H1 (cell line): ENCODE measurements at regions not wholly inside any gene's neighbourhood (a gene's known extent, or its start where the extent isn't known, plus 50 kb on each side); places are given as distances from the start of the nearest gene placed in this dataset.

ENCODE experiments used
- CTCF ChIA-PET: fragments of 300-600 bp; sonication (Branson Sonifier 250); formaldehyde crosslinking; loops from one replicate; lab custom pipeline; 2021; ENCODE audit not compliant: partially characterized antibody; lab: Charles Lee
- POLR2A ChIA-PET: fragments of 300-600 bp; sonication (Branson Sonifier 250); formaldehyde crosslinking; loops from one replicate; lab custom pipeline; 2021; ENCODE audit warnings: inconsistent platforms; ENCODE audit not compliant: partially characterized antibody; lab: Charles Lee
- DNase-seq, 2 experiments: peaks; one replicate each; pipeline versions ENCODE4 v3.0.0 to v3.0.0-alpha.2; 2010 to 2022; ENCODE audit warnings: low spot score in 2 of 2, low read depth in 1 of 2, mixed read lengths in 1 of 2
- FAIRE-seq: peaks from 2 replicates; lab custom pipeline; 2011; peaks lifted over from hg19 to GRCh38; lab: Jason Lieb, UNC
- H2AFZ ChIP-seq: 2 replicates; pipeline ENCODE4 v1.8.1; 2012; ENCODE audit warnings: low read length, inconsistent platforms
- H2AK5ac ChIP-seq: 2 replicates; pipeline ENCODE4 v1.6.1; 2013; ENCODE audit warnings: low read depth, low read length
- H2BK120ac ChIP-seq: replicated peaks from 2 replicates; pipeline ENCODE3; 2013; ENCODE audit warnings: low read depth, low read length, inconsistent platforms
- H2BK12ac ChIP-seq: 2 replicates; pipeline ENCODE4 v1.6.1; 2013; ENCODE audit warnings: low read depth, low read length
- H2BK15ac ChIP-seq: 2 replicates; pipeline ENCODE4 v1.6.1; 2013; ENCODE audit warnings: low read length
- H2BK20ac ChIP-seq: 2 replicates; pipeline ENCODE4 v1.6.1; 2013; ENCODE audit warnings: low read length
- H2BK5ac ChIP-seq: 2 replicates; pipeline ENCODE4 v1.6.1; 2013; ENCODE audit warnings: low read depth, low read length
- H3K14ac ChIP-seq: 2 replicates; pipeline ENCODE4 v1.6.1; 2013; ENCODE audit warnings: inconsistent platforms; ENCODE audit not compliant: insufficient read length
- H3K18ac ChIP-seq: 2 replicates; pipeline ENCODE4 v1.6.1; 2013; ENCODE audit warnings: low read length; ENCODE audit errors: extremely low read depth
- H3K23ac ChIP-seq: 2 replicates; pipeline ENCODE4 v1.6.1; 2013; ENCODE audit warnings: inconsistent platforms; ENCODE audit not compliant: insufficient read length
- H3K23me2 ChIP-seq: 2 replicates; pipeline ENCODE4 v1.6.1; 2013; ENCODE audit warnings: low read depth, low read length
- H3K27ac ChIP-seq: 2 replicates; pipeline ENCODE4 v1.6.1; 2011; ENCODE audit warnings: low read depth, low read length, inconsistent platforms
- H3K27me3 ChIP-seq, 4 experiments: replicated peaks in 1 of 4; 1 replicate in 1 of 4; 2 replicates in 3 of 4; pipeline versions ENCODE4 v1.6.1 to v1.8.1; 2011 to 2013; ENCODE audit warnings: low read length in 3 of 4, mild to moderate bottlenecking in 3 of 4, inconsistent platforms in 2 of 4, mixed read lengths in 2 of 4, moderate library complexity in 1 of 4; ENCODE audit not compliant: control insufficient read depth in 3 of 4, insufficient read depth in 3 of 4; ENCODE audit errors: extremely low read depth in 1 of 4
- H3K36me3 ChIP-seq, 4 experiments: 2 replicates each; pipeline versions ENCODE4 v1.6.1 to v1.8.1; 2011 to 2013; ENCODE audit warnings: mild to moderate bottlenecking in 4 of 4, low read length in 3 of 4, moderate library complexity in 2 of 4, control low read depth in 1 of 4, inconsistent platforms in 1 of 4; ENCODE audit not compliant: insufficient read depth in 4 of 4, control insufficient read depth in 2 of 4
- H3K4ac ChIP-seq: replicated peaks from 2 replicates; pipeline ENCODE3; 2013; ENCODE audit warnings: low read length, low read depth, mixed read lengths, inconsistent platforms; ENCODE audit not compliant: insufficient read length
- H3K4me1 ChIP-seq, 4 experiments: replicated peaks in 1 of 4; 1 replicate in 1 of 4; 2 replicates in 3 of 4; pipeline versions ENCODE4 v1.6.1 to v1.8.1; 2011 to 2013; ENCODE audit warnings: low read length in 3 of 4, inconsistent platforms in 2 of 4, mixed read lengths in 1 of 4; ENCODE audit not compliant: insufficient read depth in 4 of 4, control insufficient read depth in 3 of 4
- H3K4me2 ChIP-seq, 2 experiments: 2 replicates each; pipeline versions ENCODE4 v1.6.1 to v1.8.1; 2011 to 2013; ENCODE audit warnings: low read depth in 2 of 2, low read length in 2 of 2, control low read depth in 1 of 2, inconsistent platforms in 1 of 2, mild to moderate bottlenecking in 1 of 2; ENCODE audit not compliant: insufficient read depth in 1 of 2
- H3K4me3 ChIP-seq, 4 experiments: fragments of 200-600, 300-600 bp in 1 of 4; sonication (generic), shearing (Covaris generic), sonication (Bioruptor Twin) in 1 of 4; 2 replicates each; pipeline versions ENCODE4 v1.5.1 to v1.8.1; 2011 to 2016; ENCODE audit warnings: low read length in 4 of 4, low read depth in 3 of 4, control low read depth in 2 of 4, inconsistent platforms in 2 of 4, mild to moderate bottlenecking in 2 of 4, mixed read lengths in 1 of 4, moderate library complexity in 1 of 4; ENCODE audit not compliant: insufficient read depth in 2 of 4; ENCODE audit errors: extremely low read depth in 1 of 4
- H3K56ac ChIP-seq: replicated peaks from 2 replicates; pipeline ENCODE3; 2013; ENCODE audit warnings: low read depth, mild to moderate bottlenecking, mixed read lengths, low read length, inconsistent platforms; ENCODE audit not compliant: insufficient read length
- H3K79me1 ChIP-seq: 2 replicates; pipeline ENCODE4 v1.6.1; 2013; ENCODE audit warnings: low read depth, low read length, control low read depth
- H3K79me2 ChIP-seq, 2 experiments: 2 replicates each; pipeline versions ENCODE4 v1.6.1 to v1.8.1; 2012 to 2013; ENCODE audit warnings: low read length in 2 of 2, mild to moderate bottlenecking in 2 of 2, inconsistent platforms in 1 of 2; ENCODE audit not compliant: insufficient read depth in 2 of 2, control insufficient read depth in 1 of 2
- H3K9ac ChIP-seq, 4 experiments: replicated peaks in 1 of 4; 1 replicate in 1 of 4; 2 replicates in 3 of 4; pipeline versions ENCODE4 v1.6.1 to v1.8.1; 2011 to 2013; ENCODE audit warnings: low read depth in 3 of 4, low read length in 3 of 4, control low read depth in 2 of 4, mild to moderate bottlenecking in 2 of 4, moderate library complexity in 2 of 4, inconsistent platforms in 1 of 4; ENCODE audit errors: extremely low read depth in 1 of 4
- H3K9me3 ChIP-seq, 2 experiments: 2 replicates each; pipeline versions ENCODE4 v1.6.1 to v1.8.1; 2012 to 2013; ENCODE audit warnings: mild to moderate bottlenecking in 2 of 2, moderate library complexity in 2 of 2, control low read depth in 1 of 2, inconsistent platforms in 1 of 2, low read depth in 1 of 2, low read length in 1 of 2, mixed read lengths in 1 of 2; ENCODE audit not compliant: insufficient read depth in 2 of 2
- H4K20me1 ChIP-seq, 2 experiments: replicated peaks in 1 of 2; 2 replicates each; pipeline versions ENCODE3 to v1.8.1; 2011 to 2013; ENCODE audit warnings: inconsistent platforms in 2 of 2, low read length in 2 of 2, mild to moderate bottlenecking in 1 of 2; ENCODE audit not compliant: insufficient read depth in 2 of 2, control insufficient read depth in 1 of 2
- H4K5ac ChIP-seq: 2 replicates; pipeline ENCODE4 v1.6.1; 2013; ENCODE audit warnings: low read length, low read depth, mixed read lengths, inconsistent platforms; ENCODE audit not compliant: insufficient read length
- H4K8ac ChIP-seq: 2 replicates; pipeline ENCODE4 v1.8.0; 2013; ENCODE audit warnings: mild to moderate bottlenecking, moderate library complexity, low read length, inconsistent platforms; ENCODE audit not compliant: insufficient read depth; ENCODE audit errors: extremely low read depth
- H4K91ac ChIP-seq: replicated peaks from 2 replicates; pipeline ENCODE3; 2013; ENCODE audit warnings: low read length, mixed read lengths, inconsistent platforms; ENCODE audit not compliant: insufficient read length
- WGBS, 2 experiments: shearing (Covaris generic) in 1 of 2; methylation state at CpG; one replicate each; pipeline versions ENCODE4 v1.1.6 to v1.1.7; 2013 to 2015; ENCODE audit warnings: low lambda C conversion rate in 2 of 2, mixed read lengths in 2 of 2, inconsistent platforms in 1 of 2, low coverage in 1 of 2, missing lambda C conversion rate in 1 of 2; ENCODE audit not compliant: insufficient replicate concordance in 2 of 2, insufficient coverage in 1 of 2, insufficient read length in 1 of 2; ENCODE audit errors: extremely low coverage in 1 of 2, missing lambda C conversion rate in 1 of 2; 5-methylcytosine and 5-hydroxymethylcytosine counted together

DNA sequence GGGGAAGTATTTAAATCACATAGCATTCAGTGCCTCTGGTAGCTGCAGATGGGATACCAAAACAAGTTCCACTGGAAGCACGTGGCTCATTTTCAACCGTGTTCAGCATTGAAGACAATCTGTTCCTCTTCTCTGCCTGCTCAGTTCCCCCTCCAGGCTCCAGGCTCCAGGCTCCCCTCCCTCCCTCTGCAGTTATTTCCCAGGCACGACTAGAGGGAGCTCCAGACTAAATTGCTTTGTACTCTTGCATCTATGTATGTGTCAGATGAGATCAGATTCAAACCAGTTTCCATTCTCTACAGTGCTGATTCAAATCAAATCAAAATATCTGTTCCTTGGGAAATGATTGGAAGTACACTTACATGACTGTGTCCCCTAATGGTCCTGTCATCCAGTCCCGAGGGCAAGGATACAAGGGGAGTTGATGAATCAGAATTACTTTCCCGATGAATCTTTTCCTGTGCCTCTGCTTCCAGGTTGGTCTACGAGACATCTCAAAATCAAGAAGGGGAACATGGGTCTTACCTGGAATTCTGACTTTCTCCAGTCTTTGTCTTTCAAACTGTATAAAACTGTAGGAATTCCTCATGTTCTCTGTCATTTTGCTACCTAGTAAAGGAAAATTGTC is 600.5 kb downstream of the EDEM1 start:
- Histone ChIP-seq H2AK5ac (no peak overlapping the region), H3K4me1 (no peaks in the 10 kb centered on the region), H3K9me3 (no peaks in the 10 kb centered on the region), H3K14ac (no peak overlapping the region), H4K5ac (no peak overlapping the region), H3K79me2 (no peaks in the 10 kb centered on the region), H3K4me2 (no peak overlapping the region), H3K4ac (no peak overlapping the region), H3K4me3 (no peak overlapping the region), H4K20me1 (no peaks in the 10 kb centered on the region), H3K23me2 (no peaks in the 10 kb centered on the region), H2BK12ac (no peak overlapping the region), H2AFZ (peak overlapping the region; percentile 68), H4K8ac (no peak overlapping the region), H2BK120ac (no peak overlapping the region), H2BK5ac (no peak overlapping the region), H3K23ac (no peak overlapping the region), H2BK15ac (no peak overlapping the region), H3K9ac (no peak overlapping the region), H3K36me3 (no peaks in the 10 kb centered on the region), H2BK20ac (no peak overlapping the region), H3K79me1 (no peaks in the 10 kb centered on the region), H3K27ac (no peak overlapping the region), H3K18ac (no peak overlapping the region), H4K91ac (no peak overlapping the region), H3K27me3 (no peaks in the 10 kb centered on the region), H3K56ac (no peak overlapping the region)
- CTCF ChIA-PET: interaction anchor here (0.6 to 1.9 kb wide), 9 partner anchors 9 to 933 kb away, joined by 3 to 5 read pairs (median 3); no protein-coding TSS in a partner anchor
- DNase-seq: peak in 1 of 2 experiments; percentile 7
- no peak for FAIRE-seq
- POLR2A ChIA-PET: no interaction called here
- WGBS, 2 experiments: 56% methylated on average over 6 of the region's 6 CpGs; no CpG with 5 or more reads in 1 of the 2 experiments
